Inflammatory macrophage (primary cell): ENCODE measurements at regions not wholly inside any gene's neighbourhood (a gene's known extent, or its start where the extent isn't known, plus 50 kb on each side); places are given as distances from the start of the nearest gene placed in this dataset.

Experiments
- DNase-seq, 2 donors: peaks; one replicate each; pipeline ENCODE4 v3.0.0-alpha.2; 2020 to 2022

DNA sequence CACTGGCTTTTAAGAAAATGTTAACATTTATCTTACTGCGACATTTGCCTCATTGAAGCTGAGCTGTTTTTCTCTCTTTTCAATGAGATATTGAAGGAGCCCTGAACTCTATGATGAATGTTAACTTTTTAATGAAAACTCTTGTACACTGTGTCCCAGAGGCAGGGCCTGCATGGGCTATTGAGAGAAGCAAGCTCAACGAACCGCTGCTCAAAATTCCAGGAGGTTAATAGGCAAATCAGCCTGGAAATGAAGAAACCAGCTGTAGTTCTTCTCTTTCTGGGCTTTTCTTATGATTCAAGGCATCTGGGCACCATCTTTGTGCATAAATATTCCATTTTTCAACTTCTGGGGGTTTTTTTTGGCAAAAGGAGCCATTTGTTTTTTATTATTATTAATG is 168.4 kb upstream of the NPVF start:
- no peak for DNase-seq

DNA sequence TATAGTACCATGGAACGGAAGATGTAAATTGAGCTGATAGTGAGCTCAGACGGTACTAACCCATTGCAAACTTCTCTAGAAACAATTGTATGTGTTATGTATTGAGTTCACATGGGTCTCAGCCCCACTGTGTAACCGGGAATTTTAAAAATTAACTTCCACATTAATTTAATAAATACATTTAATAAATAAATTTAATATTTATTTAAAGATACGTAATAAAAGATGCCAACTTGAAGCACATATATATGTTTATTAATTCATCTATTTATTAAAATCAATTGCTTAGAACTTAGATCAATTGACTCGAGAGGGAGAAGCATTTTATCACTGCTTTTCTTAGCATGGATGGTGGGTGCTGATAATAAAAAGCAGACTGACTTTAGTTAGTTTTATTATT is 170.1 kb upstream of the NPVF start:
- no peak for DNase-seq

DNA sequence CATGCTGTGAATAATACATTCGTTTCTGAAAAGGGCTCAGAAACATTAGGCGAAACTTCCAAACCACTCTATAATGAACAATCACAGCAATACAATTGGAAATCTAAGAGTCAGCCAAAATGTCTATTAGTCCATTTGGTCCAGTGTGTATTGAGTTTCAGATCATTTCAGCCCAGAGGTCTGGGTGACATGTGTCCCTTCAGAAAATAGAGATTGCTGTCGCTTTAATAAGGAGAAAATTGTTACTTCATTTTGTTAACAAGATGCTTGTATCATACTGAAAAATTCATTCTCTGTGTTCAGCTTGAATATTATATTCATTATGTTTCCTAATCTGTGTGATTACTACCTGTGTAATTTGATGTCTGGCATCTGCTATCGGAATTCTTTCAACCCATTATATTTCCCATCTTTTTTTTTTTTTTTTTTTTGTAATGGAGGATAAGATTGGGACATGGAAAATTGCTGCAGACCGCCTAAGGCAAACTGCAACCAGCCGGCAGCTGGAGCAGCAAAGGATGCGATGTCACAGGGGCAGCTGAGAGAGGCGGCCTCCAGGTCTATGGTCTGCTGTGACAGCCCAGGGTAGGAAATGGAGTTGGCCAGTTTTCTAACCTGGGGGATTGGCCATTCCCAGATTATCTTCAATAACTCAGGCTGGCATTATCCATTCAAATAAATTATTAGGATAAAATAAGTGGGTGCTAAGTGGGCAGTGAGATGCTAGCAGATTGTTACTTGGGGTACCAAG is 170.9 kb upstream of the NPVF start:
- no peak for DNase-seq

DNA sequence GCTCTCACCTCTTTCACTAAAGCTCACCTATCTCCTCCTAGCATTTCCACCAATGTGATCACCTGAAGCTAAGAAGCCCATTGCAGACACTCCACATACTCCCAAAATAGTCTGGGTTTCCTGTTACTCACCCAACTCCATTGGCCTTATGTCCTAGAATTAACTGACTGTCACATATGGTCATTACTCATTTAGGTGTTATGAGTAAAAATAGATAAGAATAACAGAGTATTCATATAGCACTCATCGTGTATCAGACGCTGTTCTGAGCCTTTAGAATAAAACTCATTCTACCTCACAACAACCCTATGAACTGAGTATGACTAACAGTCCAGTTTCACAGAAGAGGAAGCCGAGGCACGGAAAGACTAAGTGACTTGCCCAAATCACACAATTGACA is 174.2 kb upstream of the NPVF start:
- DNase-seq, result no peak

DNA sequence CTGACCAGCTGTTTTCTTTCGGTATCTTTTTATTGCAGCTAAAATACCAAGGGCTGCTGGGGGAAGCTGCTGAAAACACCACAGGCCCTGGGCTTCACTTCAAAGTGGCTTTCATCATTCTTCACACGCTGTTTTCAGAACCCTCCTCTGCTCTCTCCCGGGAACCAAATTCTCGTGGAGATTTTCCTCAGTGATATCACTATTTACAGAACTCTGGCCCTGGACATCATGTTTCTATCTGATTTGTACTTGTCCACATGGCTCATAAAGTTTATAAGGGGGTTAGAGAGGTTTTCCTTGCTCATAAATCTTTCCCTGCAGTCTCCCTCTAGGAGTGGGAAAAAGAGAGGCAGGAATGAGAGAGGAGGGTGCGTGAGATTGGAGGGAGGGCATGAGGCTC is 177.4 kb upstream of the NPVF start:
- DNase-seq, result no peak

DNA sequence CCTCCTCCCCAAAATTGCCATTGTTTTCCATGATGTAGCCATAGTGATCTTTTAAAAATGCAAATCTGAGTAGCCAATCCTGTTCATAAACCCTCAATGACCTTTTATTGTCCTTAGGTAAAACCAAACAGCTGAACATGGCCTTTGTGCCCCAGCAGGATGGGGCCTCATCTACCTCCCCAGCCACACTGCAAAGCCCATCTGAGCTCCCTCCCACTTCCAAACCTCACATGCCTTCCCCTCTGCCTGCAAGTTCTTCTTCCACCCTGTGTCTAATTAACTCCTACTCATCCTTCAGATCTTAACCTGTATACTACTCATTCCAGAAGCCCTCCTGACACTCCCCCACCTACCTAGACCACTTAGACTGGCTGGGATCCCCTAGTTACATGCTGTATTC is 178.8 kb upstream of the NPVF start:
- no peak for DNase-seq

DNA sequence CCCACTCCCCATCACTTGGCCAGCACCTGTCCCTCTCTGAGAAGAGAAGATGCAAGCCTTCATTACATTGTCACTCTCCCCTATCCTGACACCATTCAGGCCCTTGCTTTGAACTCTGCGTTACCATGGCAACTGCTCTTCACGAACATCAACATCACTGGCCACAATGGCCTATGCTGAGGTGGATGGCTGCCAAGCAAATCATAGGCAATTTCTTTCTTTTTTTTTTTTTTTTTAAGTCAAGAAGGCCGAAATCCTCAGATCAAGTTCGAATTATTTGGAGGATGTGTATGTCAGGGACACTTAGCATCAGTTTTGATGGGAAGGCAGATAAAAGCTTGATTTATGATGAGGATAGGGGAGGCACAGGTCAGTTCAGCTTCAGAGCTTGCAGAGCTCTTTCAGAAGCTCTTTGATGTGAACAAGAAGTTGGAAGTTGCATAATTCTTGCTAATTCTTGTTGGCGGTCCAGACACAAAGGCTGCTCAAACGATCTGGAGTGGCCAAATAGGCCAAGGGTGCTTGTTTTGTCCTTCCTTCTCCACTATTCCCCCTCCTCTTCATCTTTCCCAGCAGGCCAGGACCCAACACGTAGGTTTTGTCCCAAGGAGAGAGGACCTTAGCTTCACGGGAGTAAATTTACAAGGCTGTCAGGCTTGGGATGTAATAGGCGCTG is 179.9 kb upstream of the NPVF start:
- no peak for DNase-seq

DNA sequence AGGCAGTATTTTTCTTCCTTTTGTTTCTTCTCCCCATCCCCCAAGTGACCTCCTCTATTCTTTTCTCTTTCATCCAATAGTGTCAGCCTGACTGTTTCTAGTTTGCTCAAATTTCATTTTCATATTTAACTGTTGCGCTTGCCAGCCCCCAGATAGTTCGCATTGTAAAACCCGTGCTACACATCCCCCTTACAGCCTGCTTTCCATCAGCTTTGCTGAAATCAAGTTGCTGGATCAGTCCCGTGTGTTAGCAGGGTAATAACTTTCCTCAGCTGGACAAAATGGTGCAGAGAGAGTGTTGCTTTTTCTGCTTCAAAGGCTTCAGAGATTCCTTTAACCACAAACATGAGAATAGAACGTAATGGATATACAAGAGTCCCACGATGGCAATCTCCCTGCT is 180.6 kb upstream of the NPVF start:
- no peak for DNase-seq

DNA sequence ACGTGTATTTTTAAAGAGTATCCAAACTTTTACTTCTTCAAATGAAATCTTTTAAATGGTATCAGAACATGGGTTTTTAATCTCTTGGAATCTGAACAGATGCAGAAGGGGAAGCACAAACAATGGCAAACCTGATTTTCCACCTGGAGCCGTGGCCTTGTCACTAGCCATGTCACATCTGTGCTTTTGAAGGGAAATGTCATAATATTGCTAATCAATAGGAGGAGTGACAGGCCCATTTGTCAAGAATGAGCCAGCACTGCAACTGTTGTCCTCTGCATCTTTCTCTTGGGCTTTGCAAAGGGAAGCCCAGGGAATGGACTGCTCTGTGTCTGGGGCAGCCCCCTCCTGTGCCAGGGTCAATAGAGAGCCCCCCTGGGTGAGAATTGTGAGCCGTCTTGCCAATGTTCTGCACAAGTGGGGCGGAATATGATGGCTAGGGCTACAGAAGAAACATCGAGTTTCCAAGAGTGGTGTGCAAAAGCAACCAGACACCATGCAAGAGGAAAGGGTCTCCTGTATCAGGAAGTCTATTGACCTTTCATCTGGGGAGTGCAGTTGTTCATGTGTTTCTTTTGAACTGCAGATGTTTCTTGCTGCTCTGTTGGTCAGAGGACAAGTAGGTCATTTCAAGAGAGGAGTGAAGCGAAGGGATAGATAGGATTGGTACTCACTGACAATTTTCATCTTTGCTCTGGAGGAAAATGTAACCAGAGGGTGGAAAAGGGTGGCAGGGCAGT is 181.8 kb upstream of the NPVF start:
- no peak for DNase-seq

DNA sequence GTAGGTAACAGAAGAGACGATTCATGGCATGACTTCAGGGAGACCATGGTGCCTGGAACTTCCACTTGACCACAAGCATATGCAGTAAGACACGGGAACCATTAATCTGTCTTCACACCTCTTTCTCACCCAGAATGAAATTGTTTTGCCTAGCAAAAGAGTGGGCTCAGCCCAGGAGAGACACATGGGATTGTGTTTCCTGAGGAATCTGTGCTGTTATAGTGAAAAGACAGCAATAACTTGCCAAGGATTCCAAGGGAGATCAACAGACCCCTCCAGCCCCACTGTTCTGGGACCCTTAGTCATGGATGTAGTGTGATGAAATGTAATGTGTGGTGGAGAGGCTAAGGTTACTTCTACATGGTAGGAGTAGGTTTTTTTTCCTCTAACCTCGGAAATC is 192.5 kb upstream of the NPVF start:
- DNase-seq, result no peak

DNA sequence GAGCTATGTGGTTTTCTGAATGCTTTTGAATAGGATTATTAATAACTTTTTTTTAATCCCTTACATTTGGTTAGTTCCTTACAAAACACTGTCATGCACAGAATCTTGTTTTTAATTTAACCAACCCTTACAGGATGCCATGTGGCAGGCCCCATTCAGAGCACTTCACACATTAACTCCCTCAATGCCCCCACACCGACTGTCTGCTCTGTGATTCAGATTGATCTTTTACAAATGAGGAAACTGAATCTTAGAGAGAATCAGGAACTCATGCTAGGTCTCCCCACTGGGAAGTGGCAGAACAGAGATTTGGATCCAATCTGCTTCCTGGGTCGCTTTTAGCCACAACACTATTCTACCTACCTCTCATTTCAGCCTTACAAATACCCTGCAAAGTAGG is 195.8 kb upstream of the NPVF start:
- DNase-seq, result no peak

DNA sequence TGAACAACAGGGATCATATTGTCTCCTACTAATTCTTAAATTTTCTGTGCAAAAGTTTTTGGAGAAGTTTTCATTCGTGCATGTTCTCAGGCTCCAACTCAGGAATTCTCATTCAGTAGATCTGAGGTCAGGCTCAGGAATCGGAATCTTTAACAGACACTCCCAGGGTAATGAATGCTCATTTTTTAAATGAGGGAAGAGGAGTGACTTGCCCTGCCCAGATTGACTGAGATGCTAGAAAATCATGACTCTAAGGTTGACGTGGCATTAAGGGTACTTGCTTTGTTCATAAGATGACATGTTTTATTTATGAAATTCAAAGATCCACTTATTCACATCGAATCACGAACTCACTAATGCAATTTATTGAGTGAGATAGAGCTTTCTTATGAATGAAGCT is 196.6 kb upstream of the NPVF start:
- DNase-seq, result no peak

DNA sequence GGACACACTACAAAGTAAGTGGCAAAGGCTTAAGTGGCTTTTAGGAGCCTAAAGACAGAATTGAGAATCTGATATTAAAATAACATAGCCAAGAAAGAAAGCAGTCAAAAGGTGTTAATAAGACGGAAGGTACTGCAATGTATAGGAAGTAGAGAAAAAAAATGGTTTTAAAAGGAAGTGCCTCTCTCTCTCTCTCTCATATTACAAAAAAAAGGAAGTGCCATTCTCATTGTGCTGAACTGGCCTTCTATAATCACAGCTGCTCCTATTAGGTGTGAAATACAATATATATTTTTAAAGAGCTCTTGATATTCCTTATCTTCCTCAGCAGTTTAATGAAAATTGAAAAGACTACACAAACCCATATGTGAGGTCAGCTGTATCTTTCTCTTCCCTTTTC is 199.4 kb upstream of the NPVF start:
- DNase-seq, result peak; percentile 6 to 40

DNA sequence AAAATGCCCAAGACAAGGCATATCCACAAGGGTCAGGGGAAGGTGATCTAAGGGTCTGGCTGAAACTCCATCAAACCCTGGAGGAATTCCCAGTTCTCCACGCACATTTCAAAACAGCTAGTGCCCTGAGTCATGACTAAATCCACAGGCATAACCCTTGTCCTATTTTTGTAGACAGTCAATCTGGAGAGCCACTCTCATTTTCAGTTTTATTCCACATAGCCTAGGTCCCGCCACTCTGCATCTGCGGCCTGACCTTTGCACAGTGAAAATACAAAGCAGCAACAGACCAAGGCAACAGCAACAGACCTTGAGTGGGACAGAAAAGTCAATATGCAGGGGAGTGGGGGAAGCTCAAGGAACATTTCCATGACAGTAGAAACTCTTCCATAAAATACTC is 201.4 kb upstream of the NPVF start:
- DNase-seq, result no peak

DNA sequence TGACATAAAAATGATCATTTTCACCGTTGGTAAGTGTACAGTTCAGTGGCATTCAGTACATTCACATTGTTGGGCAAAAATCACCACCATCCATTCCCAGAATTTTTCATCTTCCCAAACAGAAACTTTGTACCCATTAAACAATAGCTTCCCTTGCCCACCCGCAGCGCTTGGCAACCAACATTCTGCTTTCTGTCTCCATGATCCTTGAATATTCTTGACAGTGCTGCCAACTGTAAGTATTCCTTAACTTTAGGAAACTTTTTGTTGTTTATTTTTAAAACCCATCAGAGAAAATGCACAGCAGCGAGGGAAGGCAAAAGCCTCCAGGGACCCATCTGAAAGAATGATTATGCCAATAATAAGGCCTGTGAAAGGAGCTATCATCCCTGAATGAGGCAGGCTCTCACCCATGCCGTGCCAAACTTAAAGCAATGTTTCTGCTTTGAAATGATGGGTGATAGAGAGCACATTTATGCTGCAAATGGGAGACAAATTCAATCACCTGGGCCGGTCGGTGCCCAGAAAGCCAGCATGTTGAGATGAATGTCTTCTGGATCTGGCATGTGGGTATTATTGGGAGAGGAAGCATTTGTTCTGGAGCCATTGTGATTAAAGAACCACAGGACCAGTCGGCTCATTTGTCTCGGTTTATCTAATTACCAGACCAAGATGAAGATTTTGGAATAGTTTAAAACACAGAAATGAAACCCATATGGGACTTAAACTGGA is 202.1 kb upstream of the NPVF start:
- DNase-seq, result no peak

DNA sequence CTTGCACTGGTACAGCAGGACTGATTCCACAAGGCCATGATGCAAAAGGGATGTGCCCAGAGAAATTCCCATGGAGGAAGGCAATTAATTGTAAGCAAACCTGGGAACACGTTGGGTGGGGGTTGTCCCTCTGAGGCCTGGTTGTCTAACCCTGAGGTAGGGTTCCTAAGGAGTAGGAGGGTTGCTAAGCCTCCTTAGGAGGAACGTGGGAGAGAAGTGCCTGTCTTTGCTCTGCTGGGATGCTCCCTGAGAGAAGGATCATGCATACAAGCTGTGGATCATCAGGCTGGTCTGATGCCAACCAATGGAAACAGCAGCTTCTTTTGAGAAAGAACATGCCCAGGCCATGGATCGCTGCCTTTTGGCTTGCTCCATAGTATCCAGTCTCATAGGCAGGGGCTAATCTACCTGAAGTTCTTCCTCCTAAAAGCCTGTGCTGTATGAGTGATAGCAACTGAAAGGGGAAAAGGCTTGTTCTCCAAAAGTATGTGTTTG is 203.7 kb upstream of the NPVF start:
- DNase-seq, result no peak

DNA sequence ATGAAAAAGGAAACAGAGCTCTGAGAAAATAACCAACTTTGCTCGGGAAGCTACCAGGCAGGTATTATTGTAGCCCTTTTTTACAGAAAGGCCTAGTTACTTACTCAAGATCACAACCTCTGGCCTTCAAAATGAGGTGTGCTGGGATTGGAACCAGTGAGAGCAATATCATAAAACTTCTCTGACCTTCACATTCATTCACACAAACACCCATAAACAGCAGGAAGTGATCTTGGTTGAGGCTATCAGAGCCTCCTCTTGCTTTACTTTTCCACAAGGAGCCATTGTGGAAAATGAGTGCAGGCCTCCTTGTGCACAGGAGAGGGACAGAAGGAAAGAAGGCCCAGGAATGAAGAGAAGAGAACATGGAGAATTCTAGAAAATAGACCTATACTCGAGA is 204.5 kb upstream of the NPVF start:
- no peak for DNase-seq

DNA sequence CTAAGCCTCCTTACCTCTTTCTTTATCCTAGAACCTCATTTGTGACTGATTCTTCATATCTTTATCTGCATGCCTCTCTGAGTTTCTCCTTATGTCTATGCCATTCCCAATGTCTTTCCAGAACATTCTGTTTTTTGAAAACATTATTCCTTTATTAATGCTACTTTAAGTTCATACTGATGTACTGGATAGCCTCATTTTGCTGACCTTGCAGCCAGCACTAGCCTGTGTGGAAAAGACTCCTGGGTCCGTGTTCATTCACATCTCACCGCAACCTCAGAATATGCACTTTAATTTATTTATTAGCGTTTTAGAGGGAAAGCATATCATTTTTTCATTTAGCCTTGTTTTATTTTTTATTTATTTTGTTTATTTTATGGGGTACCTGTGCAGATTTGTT is 208.1 kb upstream of the NPVF start:
- no peak for DNase-seq

DNA sequence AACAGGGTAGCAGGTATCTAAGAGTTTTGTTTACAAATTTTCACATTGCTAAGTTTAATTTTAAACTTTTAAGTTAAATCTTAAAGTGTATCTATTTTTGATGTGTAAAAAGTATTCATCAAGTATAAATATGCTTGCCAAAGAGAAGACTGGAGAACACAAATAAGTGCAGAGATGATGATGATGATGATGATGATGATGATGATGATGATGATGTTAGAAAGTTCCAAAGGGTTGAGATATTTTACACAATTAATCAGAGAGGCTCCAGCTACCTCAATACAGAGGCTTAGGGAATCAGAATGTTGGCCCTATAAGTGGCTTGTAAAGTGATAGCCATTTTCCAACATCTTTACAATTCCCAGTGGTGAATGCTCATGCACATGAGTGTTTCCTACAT is 209.0 kb upstream of the NPVF start:
- no peak for DNase-seq

DNA sequence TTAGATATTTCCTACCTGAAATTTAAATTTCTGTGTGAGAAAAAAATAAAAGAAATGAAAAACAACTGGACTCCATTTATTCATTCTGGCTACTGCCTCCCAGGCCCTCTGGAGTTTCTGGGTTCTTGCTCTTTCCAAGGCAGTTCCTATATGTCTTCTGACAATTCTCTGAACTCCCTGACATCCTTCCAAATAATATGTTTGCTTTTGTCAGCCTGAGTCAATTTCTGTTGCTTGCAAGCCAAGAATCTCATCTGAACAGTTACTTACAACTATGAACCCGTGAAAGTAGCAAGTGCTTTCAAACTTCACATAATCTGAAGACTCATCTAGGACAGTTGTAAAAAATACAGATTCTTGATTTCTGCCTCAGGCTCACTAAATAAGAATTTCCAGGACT is 216.7 kb upstream of the NPVF start:
- DNase-seq, result no peak

DNA sequence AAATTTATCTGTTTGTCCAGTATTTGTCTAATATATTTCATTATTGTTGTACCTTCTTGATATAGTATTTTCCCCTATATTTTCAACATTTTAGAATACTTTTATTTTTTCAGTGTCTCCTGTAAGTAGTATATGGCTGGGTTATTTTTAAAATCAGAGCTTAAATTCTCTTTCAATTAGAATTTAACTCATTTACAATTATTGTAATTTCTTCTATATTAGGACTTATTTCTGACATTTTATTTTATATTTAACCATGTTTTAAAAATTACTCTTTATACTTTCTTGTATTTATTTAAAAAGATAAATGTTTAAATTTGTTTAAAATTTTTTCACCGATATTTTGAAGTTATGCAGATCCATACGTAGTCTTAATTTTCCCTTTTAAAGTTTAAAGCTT is 220.0 kb upstream of the NPVF start:
- no peak for DNase-seq

DNA sequence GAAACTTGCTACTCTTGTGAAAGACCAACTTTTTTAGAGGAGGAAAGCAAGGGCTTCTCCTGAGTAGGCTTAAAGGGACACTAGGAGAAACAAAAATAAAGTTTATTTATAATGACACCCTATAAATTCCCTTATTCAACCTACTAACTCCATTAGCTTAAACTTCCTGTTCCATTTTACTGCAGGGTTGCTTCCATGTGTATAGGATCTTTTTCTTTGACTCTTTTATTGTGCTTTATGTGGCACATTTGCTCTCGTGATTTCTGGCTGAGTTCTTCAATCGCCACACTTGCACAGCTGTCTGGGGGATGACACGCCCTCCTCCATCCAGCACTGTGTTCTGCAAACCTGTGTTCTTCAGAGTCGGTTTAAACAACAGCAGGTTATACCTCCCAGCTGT is 225.7 kb upstream of the NPVF start:
- no peak for DNase-seq

DNA sequence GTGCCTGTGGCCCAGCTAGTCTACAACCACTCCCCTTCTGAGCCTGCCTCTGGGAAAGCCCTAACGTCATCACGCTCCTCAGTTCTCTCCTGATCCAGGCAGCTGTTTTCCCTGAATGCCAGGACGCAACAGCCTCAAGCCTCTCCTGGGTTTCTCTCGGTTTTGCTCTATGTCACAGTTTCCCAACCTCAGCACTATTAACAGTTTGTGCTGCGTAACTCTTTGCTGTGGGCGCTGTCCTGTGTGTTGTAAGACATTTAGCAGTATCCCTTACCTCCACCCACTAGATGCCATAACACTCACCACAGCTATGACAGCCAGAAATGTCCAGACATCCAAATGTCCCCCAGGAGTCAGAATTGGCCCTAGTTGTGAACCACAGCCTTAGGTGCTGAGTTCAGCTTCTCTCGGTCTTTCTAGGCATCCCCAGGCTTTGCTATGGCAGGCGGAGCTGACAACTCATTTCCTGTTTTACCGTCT is 226.3 kb upstream of the NPVF start:
- DNase-seq, result peak; percentile 4 to 64
